ENCODE measurements at regions not wholly inside any gene's neighbourhood (a gene's known extent, or its start where the extent isn't known, plus 50 kb on each side); places are given as distances from the start of the nearest gene placed in this dataset.

DNA sequence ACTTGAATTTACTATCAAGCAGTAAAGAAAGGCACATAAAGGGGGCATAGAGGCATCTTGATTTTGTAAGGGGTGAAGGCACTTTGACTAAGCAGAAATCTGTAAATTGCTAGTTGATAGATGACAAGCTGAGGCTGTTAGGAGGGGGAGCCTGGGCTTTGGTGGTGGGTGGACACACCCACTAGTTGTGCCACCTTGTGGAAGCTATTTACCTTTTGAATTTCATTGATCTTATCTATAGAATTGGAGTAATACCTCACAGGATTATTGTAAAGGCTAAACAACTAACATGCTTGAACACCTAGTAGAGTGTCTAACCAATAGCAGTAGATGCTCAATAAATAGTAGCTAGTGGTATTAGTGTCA lies 142.8 kb upstream of the KCNIP4 start:
- Histone ChIP-seq H3K36me3 (no peaks in the 10 kb centered on the region), H3K9me3 (peaks cover 17% of the 10 kb centered on the region), H3K4me1 (peaks cover 43% of the 10 kb centered on the region), H4K20me1 (no peaks in the 10 kb centered on the region), H3K27me3 (no peaks in the 10 kb centered on the region), H3K9ac (no peak overlapping the region), H3K4me2 (peak overlapping the region; percentile 79), H3K4me3 (no peak overlapping the region), H3K27ac (peak overlapping the region; percentile 25; the same call in 1 of the 2 replicates)
- TF ChIP-seq Cebpa-rat (IDR thresholded peaks at IDR 0.05): no peak

DNA sequence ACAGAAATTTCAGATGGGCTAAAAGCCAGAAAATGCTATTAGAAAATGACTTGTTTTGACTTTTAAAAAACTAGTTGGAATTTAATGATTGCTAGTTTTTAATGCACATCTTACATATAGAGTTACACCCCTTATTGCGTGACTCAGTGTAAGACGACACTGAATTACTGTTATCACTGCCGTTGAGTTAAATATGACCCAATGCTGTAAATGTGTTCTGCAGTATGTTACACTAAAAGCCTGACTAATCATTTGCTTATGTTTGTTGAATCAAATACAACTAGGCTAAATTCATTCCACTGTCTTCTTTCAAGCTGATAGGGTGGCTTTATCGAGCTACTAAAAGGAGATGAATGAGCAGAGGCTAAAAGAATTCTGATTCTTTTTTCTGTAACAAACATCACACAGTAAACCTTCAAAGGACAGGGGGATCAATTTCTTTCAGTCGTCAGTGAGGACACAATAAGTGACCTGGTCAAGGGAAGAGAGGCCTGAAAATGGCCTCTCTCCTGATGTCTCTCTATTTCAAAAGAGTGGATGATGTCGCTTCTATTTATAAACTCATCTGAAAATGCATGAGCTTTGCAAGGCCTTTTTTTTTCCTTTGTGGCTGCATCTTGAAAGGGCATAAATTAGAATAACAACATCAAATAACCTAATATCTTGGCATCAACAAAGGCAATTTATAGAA lies 142.2 kb upstream of the KCNIP4 start:
- Histone ChIP-seq H3K9me3 (peaks cover 22% of the 10 kb centered on the region), H3K4me1 (peaks cover 43% of the 10 kb centered on the region), H3K27me3 (no peaks in the 10 kb centered on the region), H3K27ac (peak overlapping the region; percentile 25; the same call in 1 of the 2 replicates), H3K36me3 (no peaks in the 10 kb centered on the region), H3K4me3 (no peak overlapping the region), H3K9ac (no peak overlapping the region), H4K20me1 (no peaks in the 10 kb centered on the region), H3K4me2 (peak overlapping the region; percentile 79)
- no peak for TF ChIP-seq Cebpa-rat (IDR thresholded peaks at IDR 0.05)

DNA sequence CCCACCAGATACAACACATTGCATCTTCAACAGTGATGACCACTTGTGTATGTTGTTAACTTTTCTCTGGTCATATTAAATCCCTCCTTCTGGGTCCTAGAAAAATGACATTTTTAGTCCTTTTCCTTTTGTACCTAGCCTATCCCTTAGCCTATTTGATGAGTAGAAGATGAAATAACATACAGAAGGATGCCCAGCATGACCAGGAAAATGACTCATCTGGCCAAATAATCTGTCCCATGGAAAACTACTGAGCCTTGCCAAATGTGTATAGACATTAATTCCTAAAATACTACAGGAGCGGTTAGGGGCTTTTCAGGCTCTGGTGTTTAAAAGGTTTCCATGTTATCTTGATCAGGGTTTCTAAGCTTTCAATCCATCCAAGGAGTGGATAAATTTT lies 129.0 kb upstream of the KCNIP4 start:
- Histone ChIP-seq H3K27ac (no peak overlapping the region), H3K36me3 (no peaks in the 10 kb centered on the region), H3K4me2 (no peak overlapping the region), H3K9me3 (peaks cover 22% of the 10 kb centered on the region), H3K4me1 (no peaks in the 10 kb centered on the region), H4K20me1 (no peaks in the 10 kb centered on the region), H3K27me3 (no peaks in the 10 kb centered on the region), H3K9ac (no peak overlapping the region), H3K4me3 (no peak overlapping the region)
- no peak for TF ChIP-seq Cebpa-rat (IDR thresholded peaks at IDR 0.05)

DNA sequence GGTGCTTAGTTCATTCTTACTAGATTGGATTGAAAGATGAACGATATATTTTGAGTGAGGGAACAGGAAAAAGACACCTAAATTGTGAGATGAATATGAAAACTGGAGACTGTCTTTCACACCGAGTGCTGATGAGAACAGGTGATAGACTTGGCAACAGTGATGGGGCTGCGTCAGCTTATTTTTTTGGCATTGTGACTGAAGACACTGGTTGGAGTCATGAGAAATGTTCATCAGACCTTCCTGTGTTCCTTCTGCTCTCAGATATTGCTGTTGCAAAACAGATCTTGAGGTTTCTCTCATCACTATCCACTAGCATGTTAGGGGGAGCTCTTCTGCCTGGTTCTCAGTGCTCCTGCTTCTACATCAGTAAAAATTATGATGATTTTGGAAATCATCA lies 124.2 kb upstream of the KCNIP4 start:
- H3K9ac ChIP-seq: no peak overlapping the region
- no peaks in the 10 kb centered on the region for H4K20me1 ChIP-seq
- no peaks in the 10 kb centered on the region for H3K36me3 ChIP-seq
- no peak overlapping the region for H3K4me3 ChIP-seq
- no peaks in the 10 kb centered on the region for H3K4me1 ChIP-seq
- TF ChIP-seq Cebpa-rat (IDR thresholded peaks at IDR 0.05): no peak
- H3K4me2 ChIP-seq: no peak overlapping the region
- no peaks in the 10 kb centered on the region for H3K27me3 ChIP-seq
- H3K9me3 ChIP-seq: peaks cover 17% of the 10 kb centered on the region
- H3K27ac ChIP-seq: no peak overlapping the region

DNA sequence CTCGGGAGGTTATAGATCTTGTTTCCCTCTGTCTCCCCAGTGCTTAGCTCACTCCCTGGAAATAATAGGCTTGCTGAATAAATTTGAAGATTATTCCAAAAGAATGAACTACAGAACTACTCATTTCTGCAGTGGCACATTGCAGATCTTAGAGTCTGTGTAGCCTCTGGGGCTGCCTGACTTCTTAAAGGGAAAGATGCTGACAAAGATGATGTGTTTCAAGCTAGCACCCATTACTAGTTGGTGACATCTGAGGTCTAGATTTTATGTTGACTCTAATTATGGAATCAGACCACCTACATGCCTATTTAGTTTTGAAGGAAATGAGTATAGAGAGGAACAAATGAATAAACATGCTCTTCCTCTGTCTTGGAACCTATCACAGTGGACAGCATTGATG lies 123.7 kb upstream of the KCNIP4 start:
- Histone ChIP-seq H3K27ac (no peak overlapping the region), H3K4me3 (no peak overlapping the region), H3K9ac (no peak overlapping the region), H3K4me2 (no peak overlapping the region), H3K27me3 (no peaks in the 10 kb centered on the region), H3K9me3 (peaks cover 17% of the 10 kb centered on the region), H3K4me1 (no peaks in the 10 kb centered on the region), H3K36me3 (no peaks in the 10 kb centered on the region), H4K20me1 (no peaks in the 10 kb centered on the region)
- TF ChIP-seq Cebpa-rat (IDR thresholded peaks at IDR 0.05): no peak

DNA sequence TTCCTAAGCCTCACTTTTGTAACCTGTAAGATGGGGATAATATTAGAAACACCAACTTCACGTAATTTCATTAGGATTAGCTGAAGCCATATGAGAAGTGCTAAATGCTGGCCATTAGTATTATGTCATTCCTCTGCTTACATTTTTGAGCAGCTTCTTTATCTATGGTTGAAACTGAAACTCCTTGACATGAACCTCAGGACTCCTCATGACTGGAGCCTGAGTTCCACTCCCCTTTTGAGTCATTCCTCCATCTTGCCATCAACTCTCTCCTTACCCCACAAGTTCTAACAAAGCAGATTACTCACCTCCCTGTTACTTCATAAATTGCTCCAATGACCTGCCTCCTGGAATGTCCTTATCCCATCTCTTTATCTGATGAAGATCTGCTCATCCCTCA lies 123.2 kb upstream of the KCNIP4 start:
- Histone ChIP-seq H3K27ac (no peak overlapping the region), H3K9ac (no peak overlapping the region), H3K4me1 (no peaks in the 10 kb centered on the region), H4K20me1 (no peaks in the 10 kb centered on the region), H3K27me3 (no peaks in the 10 kb centered on the region), H3K9me3 (peaks cover 17% of the 10 kb centered on the region), H3K4me3 (no peak overlapping the region), H3K4me2 (no peak overlapping the region), H3K36me3 (no peaks in the 10 kb centered on the region)
- TF ChIP-seq Cebpa-rat (IDR thresholded peaks at IDR 0.05): no peak

DNA sequence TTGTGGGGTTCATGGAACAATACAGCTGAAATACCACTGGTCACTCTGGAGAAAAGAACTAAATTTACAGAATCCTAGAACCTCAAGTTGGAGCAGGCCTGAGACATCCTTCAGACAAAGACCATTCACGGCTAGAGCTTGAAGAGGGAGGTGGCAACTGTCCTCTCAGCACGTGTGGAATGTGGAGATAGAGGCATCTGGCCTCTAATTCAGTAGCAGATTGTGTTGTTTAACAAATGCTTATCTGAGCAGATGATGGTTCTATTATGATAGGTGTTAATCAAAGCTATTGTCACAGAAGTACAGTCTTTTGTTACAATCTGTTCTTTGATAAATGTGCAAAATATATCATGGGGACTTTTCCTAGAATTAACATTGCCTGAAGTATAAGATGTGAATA lies 121.7 kb upstream of the KCNIP4 start:
- Histone ChIP-seq H3K36me3 (no peaks in the 10 kb centered on the region), H4K20me1 (no peaks in the 10 kb centered on the region), H3K4me1 (no peaks in the 10 kb centered on the region), H3K9me3 (peaks cover 16% of the 10 kb centered on the region), H3K27me3 (no peaks in the 10 kb centered on the region), H3K4me3 (no peak overlapping the region), H3K4me2 (no peak overlapping the region), H3K9ac (no peak overlapping the region), H3K27ac (no peak overlapping the region)
- TF ChIP-seq Cebpa-rat (IDR thresholded peaks at IDR 0.05): no peak

DNA sequence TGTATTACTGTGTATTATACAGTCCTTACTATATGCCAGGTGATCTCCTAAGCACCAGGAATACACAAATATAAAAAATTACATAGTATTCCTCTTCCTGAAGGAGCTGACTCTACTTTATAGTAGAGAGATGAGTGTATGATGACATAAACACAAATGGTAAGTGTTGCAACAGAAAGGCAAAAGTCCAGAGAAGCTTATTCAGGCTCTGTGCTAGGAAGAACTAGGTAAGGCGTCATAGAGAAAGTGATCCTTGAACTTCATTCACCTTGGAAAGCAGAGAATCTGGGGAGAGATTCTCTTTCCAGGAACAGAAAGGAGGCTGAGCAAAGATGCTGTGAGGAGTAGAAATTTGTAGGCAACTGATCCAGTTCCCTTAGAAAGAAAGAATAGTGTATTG lies 115.0 kb upstream of the KCNIP4 start:
- Histone ChIP-seq H3K36me3 (no peaks in the 10 kb centered on the region), H3K9me3 (no peaks in the 10 kb centered on the region), H4K20me1 (no peaks in the 10 kb centered on the region), H3K4me1 (no peaks in the 10 kb centered on the region), H3K4me2 (no peak overlapping the region), H3K9ac (no peak overlapping the region), H3K27me3 (no peaks in the 10 kb centered on the region), H3K27ac (no peak overlapping the region), H3K4me3 (no peak overlapping the region)
- no peak for TF ChIP-seq Cebpa-rat (IDR thresholded peaks at IDR 0.05)

DNA sequence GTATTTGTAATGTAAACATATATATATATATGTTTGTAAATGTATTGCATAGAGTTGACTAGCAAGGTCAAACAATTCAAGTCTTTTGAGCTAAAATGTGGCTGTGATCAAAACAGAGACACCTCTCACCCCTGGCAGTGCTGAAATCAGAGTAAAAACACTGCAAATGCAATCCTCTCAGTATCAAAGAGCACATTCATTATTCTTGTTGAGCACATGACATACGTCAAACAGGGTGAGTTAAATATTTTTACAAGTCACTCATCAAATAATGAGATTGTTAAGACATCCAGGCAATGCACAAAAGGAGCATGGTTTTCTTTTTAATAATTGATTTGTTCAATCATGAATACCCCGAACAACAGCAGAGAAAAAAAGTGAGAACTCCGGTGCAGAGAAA lies 114.1 kb upstream of the KCNIP4 start:
- no peak overlapping the region for H3K4me3 ChIP-seq
- no peak overlapping the region for H3K9ac ChIP-seq
- TF ChIP-seq Cebpa-rat (IDR thresholded peaks at IDR 0.05): no peak
- no peaks in the 10 kb centered on the region for H3K27me3 ChIP-seq
- no peak overlapping the region for H3K4me2 ChIP-seq
- no peak overlapping the region for H3K27ac ChIP-seq
- no peaks in the 10 kb centered on the region for H3K9me3 ChIP-seq
- no peaks in the 10 kb centered on the region for H4K20me1 ChIP-seq
- H3K4me1 ChIP-seq: no peaks in the 10 kb centered on the region
- H3K36me3 ChIP-seq: no peaks in the 10 kb centered on the region

DNA sequence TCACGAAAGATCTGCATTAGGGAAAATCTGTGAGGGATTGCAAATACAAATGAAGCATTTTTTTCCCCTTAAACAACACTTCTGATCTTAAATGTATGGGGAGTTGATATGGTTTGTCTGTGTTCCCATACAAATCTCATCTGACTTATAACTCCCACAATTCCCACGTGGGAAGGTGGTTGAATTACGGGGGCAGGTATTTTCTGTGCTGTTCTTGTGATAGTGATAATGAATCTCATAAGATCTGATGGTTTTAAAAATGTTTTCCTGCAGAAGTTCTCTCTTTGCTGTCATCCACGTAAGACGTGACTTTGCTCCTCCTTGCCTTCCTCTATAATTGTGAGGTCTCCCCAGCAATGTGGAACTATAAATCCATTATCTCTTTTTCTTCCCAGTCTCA lies 107.4 kb upstream of the KCNIP4 start:
- Histone ChIP-seq H3K9me3 (no peaks in the 10 kb centered on the region), H3K4me3 (no peak overlapping the region), H3K4me2 (no peak overlapping the region), H4K20me1 (no peaks in the 10 kb centered on the region), H3K27me3 (no peaks in the 10 kb centered on the region), H3K36me3 (no peaks in the 10 kb centered on the region), H3K4me1 (no peaks in the 10 kb centered on the region), H3K27ac (no peak overlapping the region), H3K9ac (no peak overlapping the region)
- no peak for TF ChIP-seq Cebpa-rat (IDR thresholded peaks at IDR 0.05)

DNA sequence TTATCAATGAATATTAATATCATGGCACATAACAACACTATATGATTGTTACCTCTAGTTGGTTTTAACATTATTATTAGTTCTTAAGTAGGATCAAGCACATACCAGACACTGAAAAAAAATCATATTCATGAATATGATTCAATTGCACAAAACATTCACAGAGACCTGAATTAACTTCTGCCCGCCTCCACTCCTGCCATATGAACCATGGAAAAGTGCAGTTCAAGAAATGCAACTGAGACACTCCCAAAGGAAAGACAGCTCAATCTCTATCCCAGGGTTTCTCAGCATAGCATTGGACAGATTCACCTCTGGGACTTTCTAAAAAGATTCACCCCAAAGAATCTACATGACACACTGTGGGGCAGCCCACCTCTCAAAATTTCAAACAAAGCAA lies 103.5 kb upstream of the KCNIP4 start:
- Histone ChIP-seq H3K9me3 (no peaks in the 10 kb centered on the region), H3K27ac (no peak overlapping the region), H4K20me1 (no peaks in the 10 kb centered on the region), H3K36me3 (no peaks in the 10 kb centered on the region), H3K4me3 (no peak overlapping the region), H3K4me2 (no peak overlapping the region), H3K9ac (no peak overlapping the region), H3K4me1 (no peaks in the 10 kb centered on the region), H3K27me3 (no peaks in the 10 kb centered on the region)
- TF ChIP-seq Cebpa-rat (IDR thresholded peaks at IDR 0.05): no peak

Data from BLaER1 (cell line).